OCI-LY3 (cell line): ENCODE measurements at regions not wholly inside any gene's neighbourhood (a gene's known extent, or its start where the extent isn't known, plus 50 kb on each side); places are given as distances from the start of the nearest gene placed in this dataset.
"Not testable (repeated sequence)": the region's sequence is repeated elsewhere in the genome, so short reads cannot be mapped to it uniquely, and the experiment has no call there.

Source experiments
- H2AFZ ChIP-seq: fragments of 200-600, 300-600 bp; shearing (Covaris generic); 2 replicates; pipeline ENCODE4 v1.6.0; 2014; ENCODE audit warnings: antibody characterized with exemption, low read depth, low read length
- H3K27ac ChIP-seq: fragments of 200-600, 300-600 bp; sonication (generic); 2 replicates; pipeline ENCODE4 v1.5.1; 2014; ENCODE audit warnings: mild to moderate bottlenecking, low read length, moderate library complexity, mixed read lengths
- H3K27me3 ChIP-seq: fragments of 200-600, 300-600 bp; sonication (generic); 2 replicates; pipeline ENCODE4 v1.6.1; 2014; ENCODE audit warnings: low read depth, low read length, mixed read lengths
- H3K36me3 ChIP-seq: fragments of 200-600, 300-600 bp; sonication (generic); replicated peaks from 2 replicates; pipeline ENCODE3; 2014; ENCODE audit warnings: low read depth, low read length, mixed read lengths
- H3K4me1 ChIP-seq: fragments of 300-600, 200-600 bp; sonication (generic); 2 replicates; pipeline ENCODE4 v1.6.1; 2014; ENCODE audit warnings: low read length, mixed read lengths
- H3K4me2 ChIP-seq: fragments of 200-600, 300-600 bp; sonication (generic); 2 replicates; pipeline ENCODE4 v1.6.1; 2014; ENCODE audit warnings: low read length, mixed read lengths
- H3K4me3 ChIP-seq: fragments of 300-600, 200-600 bp; sonication (generic); 2 replicates; pipeline ENCODE4 v1.5.1; 2014; ENCODE audit warnings: antibody characterized with exemption, mild to moderate bottlenecking, low read length, moderate library complexity
- H3K79me2 ChIP-seq: fragments of 300-600, 200-600 bp; shearing (Covaris generic); 2 replicates; pipeline ENCODE4 v1.6.1; 2014; ENCODE audit warnings: mild to moderate bottlenecking, low read length, mixed read lengths
- H3K9ac ChIP-seq: fragments of 300-600, 200-600 bp; shearing (Covaris generic); 2 replicates; pipeline ENCODE4 v1.6.0; 2014; ENCODE audit warnings: mild to moderate bottlenecking, low read length, moderate library complexity
- H3K9me3 ChIP-seq: fragments of 200-600, 300-600 bp; shearing (Covaris generic); 2 replicates; pipeline ENCODE4 v1.6.1; 2014; ENCODE audit warnings: low read length, mixed read lengths; ENCODE audit not compliant: insufficient read depth
- H4K20me1 ChIP-seq: fragments of 200-600, 300-600 bp; sonication (generic); 2 replicates; pipeline ENCODE4 v1.6.1; 2016; ENCODE audit warnings: low read length, mixed read lengths; ENCODE audit not compliant: insufficient read depth
- EZH2phosphoT487 ChIP-seq: fragments of 200-600 bp; shearing (Covaris generic); IDR thresholded peaks from 2 replicates; pipeline ENCODE4 v1.6.1; 2018; ENCODE audit warnings: antibody characterized with exemption, mixed run types, low read depth
- TF ChIP-seq, protein P1 (sequence below): fragments of 200-600, 300-600 bp; sonication (generic); IDR thresholded peaks from 2 replicates; pipeline ENCODE4 v1.5.1; 2014; ENCODE audit warnings: antibody characterized with exemption, low read length, low read depth

DNA sequence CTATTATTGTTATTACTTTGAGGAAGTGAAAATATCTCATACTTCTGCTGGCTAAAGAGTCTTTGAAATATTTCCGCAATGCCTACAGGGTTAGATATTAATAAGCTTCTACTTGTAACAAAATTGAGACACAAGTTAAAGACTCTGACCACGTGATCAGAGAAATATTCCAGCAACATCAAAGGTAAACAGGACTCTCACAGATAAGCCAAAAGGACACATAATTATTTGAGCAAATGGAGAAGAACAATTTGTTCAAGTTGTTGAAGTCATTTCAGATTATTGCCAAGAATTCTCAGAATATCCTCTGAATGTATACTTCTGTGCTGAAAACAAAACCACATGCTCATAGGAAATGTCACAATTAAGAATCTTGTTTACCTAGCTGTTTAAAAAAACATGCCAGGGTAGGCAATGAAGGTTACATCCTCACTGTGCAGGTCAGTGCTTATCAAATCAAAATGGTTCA is 225.8 kb upstream of the ALCAM start:
- H2AFZ ChIP-seq = no peak overlapping the region
- no peak overlapping the region; the same call in 1 of the 2 replicates for H3K4me2 ChIP-seq
- H3K27ac ChIP-seq = no peak overlapping the region

DNA sequence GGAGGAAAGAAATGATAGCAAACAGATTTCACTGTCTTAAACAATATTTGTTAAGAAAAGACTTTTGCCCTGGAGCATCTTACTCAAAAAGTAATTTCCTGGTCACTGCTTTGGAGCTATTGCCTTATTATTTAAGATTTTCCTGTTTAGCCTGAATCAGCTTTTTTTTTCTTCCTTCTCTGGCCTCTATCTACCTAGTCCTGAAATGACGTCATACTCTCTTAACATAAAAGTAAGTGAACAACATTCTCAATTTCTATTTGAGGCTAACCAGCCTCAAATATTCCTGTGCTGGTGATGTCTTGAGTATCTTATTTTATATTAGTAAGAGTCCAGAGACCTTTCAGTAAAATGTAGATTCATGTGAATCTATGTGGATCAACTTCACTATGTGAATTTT is 221.9 kb upstream of the ALCAM start:
- Histone ChIP-seq H3K27me3 (no peaks in the 10 kb centered on the region), H4K20me1 (no peaks in the 10 kb centered on the region), H3K9ac (no peak overlapping the region), H3K9me3 (no peaks in the 10 kb centered on the region), H3K4me1 (peaks cover 18% of the 10 kb centered on the region), H3K79me2 (no peaks in the 10 kb centered on the region), H3K4me2 (no peak overlapping the region), H2AFZ (no peak overlapping the region), H3K36me3 (no peaks in the 10 kb centered on the region), H3K4me3 (no peak overlapping the region), H3K27ac (no peak overlapping the region)
- TF ChIP-seq, protein P1, sequence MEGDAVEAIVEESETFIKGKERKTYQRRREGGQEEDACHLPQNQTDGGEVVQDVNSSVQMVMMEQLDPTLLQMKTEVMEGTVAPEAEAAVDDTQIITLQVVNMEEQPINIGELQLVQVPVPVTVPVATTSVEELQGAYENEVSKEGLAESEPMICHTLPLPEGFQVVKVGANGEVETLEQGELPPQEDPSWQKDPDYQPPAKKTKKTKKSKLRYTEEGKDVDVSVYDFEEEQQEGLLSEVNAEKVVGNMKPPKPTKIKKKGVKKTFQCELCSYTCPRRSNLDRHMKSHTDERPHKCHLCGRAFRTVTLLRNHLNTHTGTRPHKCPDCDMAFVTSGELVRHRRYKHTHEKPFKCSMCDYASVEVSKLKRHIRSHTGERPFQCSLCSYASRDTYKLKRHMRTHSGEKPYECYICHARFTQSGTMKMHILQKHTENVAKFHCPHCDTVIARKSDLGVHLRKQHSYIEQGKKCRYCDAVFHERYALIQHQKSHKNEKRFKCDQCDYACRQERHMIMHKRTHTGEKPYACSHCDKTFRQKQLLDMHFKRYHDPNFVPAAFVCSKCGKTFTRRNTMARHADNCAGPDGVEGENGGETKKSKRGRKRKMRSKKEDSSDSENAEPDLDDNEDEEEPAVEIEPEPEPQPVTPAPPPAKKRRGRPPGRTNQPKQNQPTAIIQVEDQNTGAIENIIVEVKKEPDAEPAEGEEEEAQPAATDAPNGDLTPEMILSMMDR = no peak
- no peak for TF ChIP-seq EZH2phosphoT487

More for the DNA sequence above, 225.8 kb upstream of the ALCAM start:
- H4K20me1 ChIP-seq = no peaks in the 10 kb centered on the region
- no peaks in the 10 kb centered on the region for H3K79me2 ChIP-seq
- no peaks in the 10 kb centered on the region for H3K9me3 ChIP-seq
- no peaks in the 10 kb centered on the region for H3K27me3 ChIP-seq
- peaks cover 20% of the 10 kb centered on the region for H3K4me1 ChIP-seq
- no peak for TF ChIP-seq EZH2phosphoT487
- TF ChIP-seq, protein P1 = no peak
- H3K4me3 ChIP-seq = no peak overlapping the region
- H3K36me3 ChIP-seq = no peaks in the 10 kb centered on the region
- H3K9ac ChIP-seq = no peak overlapping the region

- Histone ChIP-seq H3K4me1 (peaks cover 11% of the 10 kb centered on the region), H3K4me3 (no peak overlapping the region), H4K20me1 (no peaks in the 10 kb centered on the region), H3K27ac (no peak overlapping the region), H2AFZ (no peak overlapping the region), H3K9me3 (no peaks in the 10 kb centered on the region), H3K9ac (no peak overlapping the region), H3K4me2 (no peak overlapping the region), H3K36me3 (no peaks in the 10 kb centered on the region), H3K79me2 (no peaks in the 10 kb centered on the region), H3K27me3 (no peaks in the 10 kb centered on the region)
- TF ChIP-seq EZH2phosphoT487 = no peak
- TF ChIP-seq, protein P1 = no peak
These were observed 221.2 kb upstream of the ALCAM start for GRCh38 chr3:105145511-105145910.

DNA sequence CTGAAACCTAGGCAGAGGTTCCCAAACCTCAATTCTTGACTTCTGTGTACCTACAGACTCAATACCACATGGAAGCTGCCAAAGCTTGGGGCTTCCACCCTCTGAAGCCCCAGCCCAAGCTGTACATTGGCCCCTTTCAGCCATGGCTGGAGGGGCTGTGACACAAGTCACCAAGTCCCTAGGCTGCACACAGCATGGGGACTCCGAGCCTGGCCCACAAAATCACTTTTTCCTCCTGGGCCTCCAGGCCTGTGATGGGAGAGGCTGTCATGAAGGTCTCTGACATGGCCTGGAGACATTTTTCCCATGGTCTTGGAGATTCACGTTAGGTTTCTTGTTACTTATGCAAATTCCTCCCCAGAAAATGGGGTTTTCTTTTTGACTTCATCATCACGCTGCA is 217.5 kb upstream of the ALCAM start:
- H3K79me2 ChIP-seq, H4K20me1 ChIP-seq, H3K4me2 ChIP-seq, H3K4me3 ChIP-seq, H3K27me3 ChIP-seq, H3K27ac ChIP-seq, H3K36me3 ChIP-seq, H3K9me3 ChIP-seq, H3K9ac ChIP-seq, H3K4me1 ChIP-seq, H2AFZ ChIP-seq: not testable (repeated sequence)

DNA sequence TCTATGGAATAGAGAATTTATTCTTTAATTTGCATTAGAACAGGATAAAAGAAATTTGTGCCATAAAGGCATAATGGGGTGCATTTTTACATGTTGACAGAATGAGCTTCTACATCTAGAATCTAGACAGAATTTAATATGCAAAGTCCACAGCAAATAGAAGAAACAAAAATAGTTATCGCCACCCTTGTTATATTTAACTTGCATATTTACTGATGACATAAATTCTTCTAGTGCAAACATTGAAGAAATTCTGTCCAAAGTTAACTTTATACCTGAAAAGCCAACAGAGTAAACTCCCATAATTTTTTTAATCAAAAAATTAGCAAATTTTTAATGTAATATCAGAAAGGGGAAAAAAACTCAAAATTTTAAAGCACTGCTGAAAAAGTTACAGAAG is 213.7 kb upstream of the ALCAM start:
- no peak overlapping the region for H3K9ac ChIP-seq
- H3K4me3 ChIP-seq = no peak overlapping the region
- TF ChIP-seq, protein P1 = no peak
- no peak for TF ChIP-seq EZH2phosphoT487
- no peaks in the 10 kb centered on the region for H3K79me2 ChIP-seq
- H3K27ac ChIP-seq = no peak overlapping the region
- no peak overlapping the region for H3K4me2 ChIP-seq
- H3K27me3 ChIP-seq = no peaks in the 10 kb centered on the region
- H4K20me1 ChIP-seq = no peaks in the 10 kb centered on the region
- no peaks in the 10 kb centered on the region for H3K4me1 ChIP-seq
- no peaks in the 10 kb centered on the region for H3K9me3 ChIP-seq
- H3K36me3 ChIP-seq = no peaks in the 10 kb centered on the region
- no peak overlapping the region for H2AFZ ChIP-seq
